Hepatocyte (in vitro differentiated cells): ENCODE measurements at regions not wholly inside any gene's neighbourhood (a gene's known extent, or its start where the extent isn't known, plus 50 kb on each side); places are given as distances from the start of the nearest gene placed in this dataset.

Source experiments
- DNase-seq: peaks from one replicate; pipeline ENCODE4 v3.0.0-alpha.2; 2016; ENCODE audit warnings: low spot score
- H2AFZ ChIP-seq: fragments of 200-600 bp; sonication (generic); 2 replicates; pipeline ENCODE4 v1.6.0; 2016; ENCODE audit warnings: antibody characterized with exemption, mild to moderate bottlenecking
- H3K27ac ChIP-seq: fragments of 200-600 bp; sonication (generic); 2 replicates; pipeline ENCODE4 v1.5.1; 2016; ENCODE audit warnings: mild to moderate bottlenecking
- H3K27me3 ChIP-seq: fragments of 200-600 bp; sonication (generic); 2 replicates; pipeline ENCODE4 v1.6.1; 2016
- H3K36me3 ChIP-seq: fragments of 200-600 bp; sonication (generic); replicated peaks from 2 replicates; pipeline ENCODE4 v1.5.1; 2016; ENCODE audit warnings: low read depth; ENCODE audit not compliant: insufficient read depth
- H3K4me1 ChIP-seq: fragments of 200-600 bp; sonication (generic); 2 replicates; pipeline ENCODE4 v1.5.1; 2016; ENCODE audit warnings: mild to moderate bottlenecking, moderate library complexity; ENCODE audit not compliant: insufficient read depth
- H3K4me2 ChIP-seq: fragments of 200-600 bp; sonication (generic); 2 replicates; pipeline ENCODE4 v1.6.0; 2016
- H3K4me3 ChIP-seq: fragments of 200-600 bp; sonication (generic); 2 replicates; pipeline ENCODE4 v1.5.1; 2016; ENCODE audit warnings: mild to moderate bottlenecking
- H3K79me2 ChIP-seq: fragments of 200-600 bp; sonication (generic); 2 replicates; pipeline ENCODE4 v1.6.0; 2017; ENCODE audit warnings: mild to moderate bottlenecking
- H3K9me2 ChIP-seq: fragments of 200-600 bp; sonication (generic); replicated peaks from 2 replicates; pipeline ENCODE4 v1.6.0; 2017; ENCODE audit warnings: mild to moderate bottlenecking; ENCODE audit not compliant: insufficient read depth
- H3K9me3 ChIP-seq: fragments of 200-600 bp; sonication (generic); 2 replicates; pipeline ENCODE4 v1.5.1; 2016; ENCODE audit warnings: low read depth, mild to moderate bottlenecking
- H4K20me1 ChIP-seq: fragments of 200-600 bp; sonication (generic); 2 replicates; pipeline ENCODE4 v1.6.0; 2016; ENCODE audit warnings: mild to moderate bottlenecking; ENCODE audit not compliant: insufficient read depth, poor library complexity, severe bottlenecking
- EZH2 ChIP-seq: fragments of 200-600 bp; sonication (generic); IDR thresholded peaks from 2 replicates; pipeline ENCODE4 v1.6.1; 2016; ENCODE audit warnings: antibody characterized with exemption, mild to moderate bottlenecking, borderline replicate concordance
- EZH2phosphoT487 ChIP-seq: fragments of 200-600 bp; sonication (generic); IDR thresholded peaks from one replicate; pipeline ENCODE4 v1.6.1; 2018; ENCODE audit warnings: antibody characterized with exemption, mild to moderate bottlenecking, low read depth, moderate library complexity; ENCODE audit not compliant: unreplicated experiment, severe bottlenecking
- WGBS: methylation state at CpG from one replicate; pipeline ENCODE4 v1.1.6; 2016; ENCODE audit warnings: low lambda C conversion rate; ENCODE audit errors: missing lambda C conversion rate; 5-methylcytosine and 5-hydroxymethylcytosine counted together
- TF ChIP-seq, protein P1 (sequence below): fragments of 200-600 bp; sonication (generic); IDR thresholded peaks from 2 replicates; pipeline ENCODE4 v1.5.1; 2016; ENCODE audit warnings: antibody characterized with exemption, mild to moderate bottlenecking; ENCODE audit not compliant: poor library complexity

DNA sequence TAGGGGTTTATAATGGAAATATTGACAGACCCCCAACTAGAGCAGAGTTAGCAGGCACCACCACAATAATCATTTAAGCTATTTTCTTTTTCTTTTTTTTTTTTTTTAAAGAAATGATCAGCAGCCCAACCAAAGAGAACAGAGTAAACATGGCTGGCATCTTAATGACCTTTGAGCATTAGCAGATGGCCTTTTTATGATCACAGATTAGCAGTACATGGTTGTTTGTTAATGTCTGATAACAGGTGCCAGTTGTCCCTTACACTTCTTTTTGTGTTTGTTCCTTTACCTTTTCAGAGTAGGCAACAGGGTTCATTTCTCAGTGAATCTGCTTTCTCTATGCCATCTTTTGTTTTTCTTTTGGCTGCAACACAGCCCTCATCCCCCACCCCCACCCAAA lies 747.0 kb downstream of the BCL11A start:
- TF ChIP-seq EZH2 (no peak), EZH2phosphoT487 (no peak)
- TF ChIP-seq, protein P1, sequence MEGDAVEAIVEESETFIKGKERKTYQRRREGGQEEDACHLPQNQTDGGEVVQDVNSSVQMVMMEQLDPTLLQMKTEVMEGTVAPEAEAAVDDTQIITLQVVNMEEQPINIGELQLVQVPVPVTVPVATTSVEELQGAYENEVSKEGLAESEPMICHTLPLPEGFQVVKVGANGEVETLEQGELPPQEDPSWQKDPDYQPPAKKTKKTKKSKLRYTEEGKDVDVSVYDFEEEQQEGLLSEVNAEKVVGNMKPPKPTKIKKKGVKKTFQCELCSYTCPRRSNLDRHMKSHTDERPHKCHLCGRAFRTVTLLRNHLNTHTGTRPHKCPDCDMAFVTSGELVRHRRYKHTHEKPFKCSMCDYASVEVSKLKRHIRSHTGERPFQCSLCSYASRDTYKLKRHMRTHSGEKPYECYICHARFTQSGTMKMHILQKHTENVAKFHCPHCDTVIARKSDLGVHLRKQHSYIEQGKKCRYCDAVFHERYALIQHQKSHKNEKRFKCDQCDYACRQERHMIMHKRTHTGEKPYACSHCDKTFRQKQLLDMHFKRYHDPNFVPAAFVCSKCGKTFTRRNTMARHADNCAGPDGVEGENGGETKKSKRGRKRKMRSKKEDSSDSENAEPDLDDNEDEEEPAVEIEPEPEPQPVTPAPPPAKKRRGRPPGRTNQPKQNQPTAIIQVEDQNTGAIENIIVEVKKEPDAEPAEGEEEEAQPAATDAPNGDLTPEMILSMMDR: no peak
- H3K79me2 ChIP-seq: no peaks in the 10 kb centered on the region
- H3K27me3 ChIP-seq: no peaks in the 10 kb centered on the region
- no peaks in the 10 kb centered on the region for H3K9me3 ChIP-seq
- no peaks in the 10 kb centered on the region for H3K36me3 ChIP-seq
- no peak for DNase-seq
- no peaks in the 10 kb centered on the region for H4K20me1 ChIP-seq
- no peaks in the 10 kb centered on the region for H3K9me2 ChIP-seq
- H3K27ac ChIP-seq: no peak overlapping the region
- H3K4me3 ChIP-seq: no peak overlapping the region
- H3K4me1 ChIP-seq: peaks cover 5% of the 10 kb centered on the region
- no peak overlapping the region for H2AFZ ChIP-seq
- no peak overlapping the region for H3K4me2 ChIP-seq

DNA sequence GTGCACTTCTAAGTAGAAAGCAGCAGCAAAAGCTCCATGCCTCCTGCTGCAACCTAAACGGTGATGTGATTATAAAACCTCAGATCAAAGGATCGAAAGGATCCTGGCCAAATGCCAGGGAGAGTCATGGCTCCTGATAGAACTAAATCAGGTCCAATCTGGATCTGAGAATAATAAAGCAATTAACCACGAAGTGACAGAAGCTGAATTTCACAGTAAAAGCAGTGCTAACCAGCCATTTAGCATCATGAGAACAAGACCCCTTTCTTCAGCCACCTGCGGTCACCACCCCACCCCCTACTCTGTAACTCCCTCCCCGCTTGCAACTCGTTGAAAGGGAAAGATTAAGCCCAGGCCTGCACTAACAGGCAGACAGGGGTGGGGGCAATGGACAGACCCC lies 748.7 kb downstream of the BCL11A start:
- WGBS: 57% methylated on average over 6 of the region's 6 CpGs
- no peaks in the 10 kb centered on the region for H3K27me3 ChIP-seq
- no peak for DNase-seq
- peaks cover 5% of the 10 kb centered on the region for H3K4me1 ChIP-seq
- H3K79me2 ChIP-seq: no peaks in the 10 kb centered on the region
- no peak overlapping the region for H3K27ac ChIP-seq
- no peaks in the 10 kb centered on the region for H3K9me2 ChIP-seq
- no peaks in the 10 kb centered on the region for H3K9me3 ChIP-seq
- no peak overlapping the region for H3K4me2 ChIP-seq
- H3K36me3 ChIP-seq: no peaks in the 10 kb centered on the region
- H3K4me3 ChIP-seq: no peak overlapping the region
- H2AFZ ChIP-seq: no peak overlapping the region
- no peaks in the 10 kb centered on the region for H4K20me1 ChIP-seq
- TF ChIP-seq EZH2phosphoT487 (no peak), EZH2 (no peak)
- TF ChIP-seq, protein P1: no peak

DNA sequence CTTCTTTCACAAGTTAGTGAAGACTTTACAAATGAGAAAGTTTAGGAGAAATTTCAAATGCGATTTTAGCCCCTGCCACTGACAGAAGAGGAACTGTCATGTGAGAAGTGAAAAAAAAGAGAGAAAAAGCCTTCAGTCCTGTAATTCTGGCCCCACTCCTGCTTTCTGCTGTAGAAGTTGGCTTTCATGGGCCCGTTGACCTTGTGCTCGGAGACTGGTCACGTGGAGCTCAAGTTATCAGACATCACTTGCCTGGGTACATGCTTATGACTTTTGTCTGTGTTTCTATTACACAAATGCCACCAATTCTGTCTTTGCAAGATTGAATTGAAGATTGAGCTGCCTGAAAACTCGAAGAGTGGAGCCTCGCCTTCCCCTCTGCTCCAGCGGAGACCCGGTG lies 749.9 kb downstream of the BCL11A start:
- no peak overlapping the region for H3K27ac ChIP-seq
- 82% methylated on average over 8 of the region's 8 CpGs for WGBS
- no peaks in the 10 kb centered on the region for H3K9me2 ChIP-seq
- no peaks in the 10 kb centered on the region for H3K79me2 ChIP-seq
- H3K9me3 ChIP-seq: no peaks in the 10 kb centered on the region
- no peak for DNase-seq
- no peaks in the 10 kb centered on the region for H3K27me3 ChIP-seq
- peaks cover 5% of the 10 kb centered on the region for H3K4me1 ChIP-seq
- H4K20me1 ChIP-seq: no peaks in the 10 kb centered on the region
- H2AFZ ChIP-seq: no peak overlapping the region
- H3K4me3 ChIP-seq: no peak overlapping the region
- TF ChIP-seq, protein P1: no peak
- TF ChIP-seq EZH2: no peak
- no peak for TF ChIP-seq EZH2phosphoT487
- H3K4me2 ChIP-seq: no peak overlapping the region
- no peaks in the 10 kb centered on the region for H3K36me3 ChIP-seq

DNA sequence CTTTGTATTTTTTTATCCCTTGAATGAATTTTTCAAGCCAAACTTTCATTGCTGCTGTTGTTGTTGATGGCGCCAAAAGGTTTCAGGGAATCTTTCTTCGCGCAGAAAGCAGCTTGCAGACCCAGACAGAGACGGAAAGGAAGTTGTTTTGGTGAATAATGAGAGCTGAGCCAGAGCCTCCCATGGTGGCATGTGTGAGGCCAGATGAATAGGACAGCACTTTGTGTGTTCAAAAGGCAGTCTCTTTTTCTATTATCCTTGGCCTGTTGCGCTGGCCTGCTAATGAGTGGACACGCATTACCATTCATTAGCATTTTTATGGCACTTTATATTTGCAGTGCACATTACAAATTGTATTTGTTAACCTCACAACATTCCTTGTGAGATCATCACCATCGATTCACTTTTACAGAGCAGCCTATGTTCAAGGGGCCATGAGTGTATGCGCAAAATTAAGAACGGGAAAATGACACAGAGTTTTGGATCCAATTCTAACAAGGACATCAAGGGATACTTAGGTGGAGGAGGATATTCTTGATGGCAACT lies 754.7 kb downstream of the BCL11A start:
- Histone ChIP-seq H3K4me1 (peaks cover 10% of the 10 kb centered on the region), H4K20me1 (no peaks in the 10 kb centered on the region), H3K79me2 (no peaks in the 10 kb centered on the region), H3K4me2 (no peak overlapping the region), H3K4me3 (no peak overlapping the region), H3K36me3 (no peaks in the 10 kb centered on the region), H2AFZ (no peak overlapping the region), H3K9me2 (no peaks in the 10 kb centered on the region), H3K27ac (no peak overlapping the region), H3K9me3 (no peaks in the 10 kb centered on the region), H3K27me3 (no peaks in the 10 kb centered on the region)
- 96% methylated on average over 9 of the region's 9 CpGs for WGBS
- TF ChIP-seq, protein P1: no peak
- no peak for TF ChIP-seq EZH2phosphoT487
- TF ChIP-seq EZH2: no peak
- DNase-seq: no peak
